ENCODE measurements at regions not wholly inside any gene's neighbourhood (a gene's known extent, or its start where the extent isn't known, plus 50 kb on each side); places are given as distances from the start of the nearest gene placed in this dataset.
A peak's percentile ranks its signal among the peaks of the same experiment; 100 is the strongest.

- Histone ChIP-seq H3K36me3 (ENCODE audit: control insufficient read depth, insufficient read depth, low read length) (no peaks in the 10 kb centered on the region), H3K9me3 (no peaks in the 10 kb centered on the region), H3K27me3 (replicated peaks; ENCODE audit: control insufficient read depth, insufficient read depth, low read length) (no peaks in the 10 kb centered on the region), H3K4me3 (ENCODE audit: low read depth, low read length) (no peak overlapping the region), H3K4me1 (peaks cover 74% of the 10 kb centered on the region)
- DNase-seq = peak in 1 of 2 experiments; percentile 59
- Mint-ChIP-seq H3K27ac (ENCODE audit: unreplicated experiment) (peak overlapping the region; percentile 93), H3K27me3 (ENCODE audit: insufficient read depth, unreplicated experiment) (no peaks in the 10 kb centered on the region), H3K4me1 (ENCODE audit: low read depth, unreplicated experiment) (peaks cover 48% of the 10 kb centered on the region), H3K36me3 (ENCODE audit: insufficient read depth, unreplicated experiment) (no peaks in the 10 kb centered on the region), H3K9me3 (ENCODE audit: unreplicated experiment) (no peaks in the 10 kb centered on the region), H3K4me3 (ENCODE audit: unreplicated experiment) (no peak overlapping the region)
- POLR2A ChIA-PET = interaction anchor here (1.4 kb wide), 1 partner anchor 18 kb away, joined by 3 read pairs; no protein-coding TSS in a partner anchor
- CTCF ChIA-PET = interaction anchor here (0.8 kb wide), 1 partner anchor 88 kb away, joined by 3 read pairs; no protein-coding TSS in a partner anchor
- intact Hi-C loops (cut with micrococcal nuclease; ENCODE audit: unreplicated experiment) = loop anchor here (5.0 kb wide), 1 partner anchor 112 kb away; no protein-coding TSS in a partner anchor
- no TSS peak for BruUV-seq (replicated peaks)
- peak; percentile 27 to 40 for TF ChIP-seq CTCF (IDR thresholded peaks at IDR 0.05; ENCODE audit: insufficient read depth in 1 of 2, low read depth in 1 of 2, low read length in 1 of 2, severe bottlenecking in 1 of 2, unreplicated experiment in 1 of 2)
Measured at GRCh38 chr2:15748736-15749323, 157.2 kb downstream of the DDX1 start.

GRCh38 chr2:15749460-15750432, 158.1 kb downstream of the DDX1 start:
- Histone ChIP-seq H3K9me3 (no peaks in the 10 kb centered on the region), H3K27me3 (replicated peaks; ENCODE audit: control insufficient read depth, insufficient read depth, low read length) (no peaks in the 10 kb centered on the region), H3K4me1 (peaks cover 74% of the 10 kb centered on the region), H3K4me3 (ENCODE audit: low read depth, low read length) (no peak overlapping the region), H3K36me3 (ENCODE audit: control insufficient read depth, insufficient read depth, low read length) (no peaks in the 10 kb centered on the region)
- Mint-ChIP-seq H3K36me3 (ENCODE audit: insufficient read depth, unreplicated experiment) (no peaks in the 10 kb centered on the region), H3K4me1 (ENCODE audit: low read depth, unreplicated experiment) (peaks cover 48% of the 10 kb centered on the region), H3K27ac (ENCODE audit: unreplicated experiment) (peak overlapping the region; percentile 93), H3K4me3 (ENCODE audit: unreplicated experiment) (no peak overlapping the region), H3K9me3 (ENCODE audit: unreplicated experiment) (peaks cover under 1% of the 10 kb centered on the region), H3K27me3 (ENCODE audit: insufficient read depth, unreplicated experiment) (no peaks in the 10 kb centered on the region)
- no peak for TF ChIP-seq CTCF (IDR thresholded peaks at IDR 0.05; ENCODE audit: insufficient read depth in 1 of 2, low read depth in 1 of 2, low read length in 1 of 2, severe bottlenecking in 1 of 2, unreplicated experiment in 1 of 2)
- ChIA-PET CTCF (interaction anchor here (0.8 kb wide), 1 partner anchor 89 kb away, joined by 3 read pairs; no protein-coding TSS in a partner anchor), POLR2A (no interaction called here)
- no TSS peak for BruUV-seq (replicated peaks)
- intact Hi-C loops (cut with micrococcal nuclease; ENCODE audit: unreplicated experiment) = loop anchor here (5.0 kb wide), 1 partner anchor 112 kb away; no protein-coding TSS in a partner anchor
- no peak for DNase-seq

- no peak overlapping the region for H3K4me3 Mint-ChIP-seq (ENCODE audit: unreplicated experiment)
- no peaks in the 10 kb centered on the region for H3K36me3 Mint-ChIP-seq (ENCODE audit: insufficient read depth, unreplicated experiment)
- Histone ChIP-seq H3K4me1 (peaks cover 73% of the 10 kb centered on the region), H3K36me3 (ENCODE audit: control insufficient read depth, insufficient read depth, low read length) (no peaks in the 10 kb centered on the region), H3K27me3 (replicated peaks; ENCODE audit: control insufficient read depth, insufficient read depth, low read length) (no peaks in the 10 kb centered on the region), H3K9me3 (no peaks in the 10 kb centered on the region), H3K4me3 (ENCODE audit: low read depth, low read length) (no peak overlapping the region)
- CTCF ChIA-PET = interaction anchor here (0.6 kb wide), 1 partner anchor 19 kb away, joined by 3 read pairs; no protein-coding TSS in a partner anchor
- peaks cover 48% of the 10 kb centered on the region for H3K4me1 Mint-ChIP-seq (ENCODE audit: low read depth, unreplicated experiment)
- H3K9me3 Mint-ChIP-seq (ENCODE audit: unreplicated experiment) = peaks cover 7% of the 10 kb centered on the region
- intact Hi-C loops (cut with micrococcal nuclease; ENCODE audit: unreplicated experiment) = no loop called here
- no TSS peak for BruUV-seq (replicated peaks)
- POLR2A ChIA-PET = no interaction called here
- DNase-seq = no peak
- H3K27me3 Mint-ChIP-seq (ENCODE audit: insufficient read depth, unreplicated experiment) = no peaks in the 10 kb centered on the region
- no peak for TF ChIP-seq CTCF (IDR thresholded peaks at IDR 0.05; ENCODE audit: insufficient read depth in 1 of 2, low read depth in 1 of 2, low read length in 1 of 2, severe bottlenecking in 1 of 2, unreplicated experiment in 1 of 2)
- peak overlapping the region; percentile 24 for H3K27ac Mint-ChIP-seq (ENCODE audit: unreplicated experiment)
Measured at GRCh38 chr2:15750433-15750814, 158.8 kb downstream of the DDX1 start.
